ENCODE measurements at regions not wholly inside any gene's neighbourhood (a gene's known extent, or its start where the extent isn't known, plus 50 kb on each side); places are given as distances from the start of the nearest gene placed in this dataset.

DNA sequence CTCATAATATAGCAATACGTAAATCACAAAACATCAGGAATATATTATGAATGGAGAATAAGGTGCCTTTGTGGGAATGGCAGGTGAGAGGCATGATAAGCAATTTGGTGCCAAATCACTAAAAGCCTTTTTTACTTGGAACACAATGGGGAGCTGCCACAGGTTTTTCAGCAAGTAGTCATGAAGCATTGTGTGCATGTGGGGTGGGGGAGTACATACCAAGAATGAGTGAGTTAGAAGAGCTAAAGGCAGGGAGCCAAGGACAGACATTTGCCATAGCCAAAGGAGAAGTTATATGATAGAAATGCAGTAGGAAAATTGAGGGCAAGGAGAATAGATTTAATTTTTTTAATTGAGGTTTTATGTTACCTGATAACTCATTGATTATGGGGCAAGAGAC, 445.0 kb upstream of the SMC2 start:
- Histone ChIP-seq H3K4me3 (ENCODE audit: control insufficient read depth in 2 of 3, extremely low read depth in 1 of 3, insufficient read depth in 2 of 3, low read depth in 1 of 3, low read length in 3 of 3) (no peak overlapping the region), H3K27me3 (ENCODE audit: control insufficient read depth, extremely low read depth, insufficient read depth, low read length) (no peaks in the 10 kb centered on the region), H3K9me3 (ENCODE audit: control insufficient read depth, low read depth, low read length) (no peaks in the 10 kb centered on the region), H3K79me2 (ENCODE audit: control insufficient read depth, insufficient read depth, low read length) (no peaks in the 10 kb centered on the region), H3K9me1 (ENCODE audit: control insufficient read depth, extremely low read depth, insufficient read depth, low read length) (no peaks in the 10 kb centered on the region), H3K9ac (ENCODE audit: control insufficient read depth, extremely low read depth, insufficient read depth, low read length) (no peak overlapping the region), H3K4me2 (ENCODE audit: control insufficient read depth, extremely low read depth, insufficient read depth, low read depth, low read length) (no peak overlapping the region), H3K4me1 (ENCODE audit: control insufficient read depth, extremely low read depth, insufficient read depth, low read length) (no peaks in the 10 kb centered on the region), H3K27ac (ENCODE audit: control insufficient read depth, insufficient read depth, low read length) (no peak overlapping the region), H2AFZ (ENCODE audit: control insufficient read depth, low read length) (no peak overlapping the region), H3K36me3 (ENCODE audit: control insufficient read depth in 2 of 2, extremely low read depth in 1 of 2, insufficient read depth in 2 of 2, low read length in 2 of 2) (no peaks in the 10 kb centered on the region), H4K20me1 (ENCODE audit: control insufficient read depth, extremely low read depth, insufficient read depth, low read length) (no peaks in the 10 kb centered on the region)
- no peak for DNase-seq (ENCODE audit: low read depth, low spot score)
- dilution Hi-C loops (cut with MboI; ENCODE audit: extremely low pct_ligation_motif_present, low sequenced_read_pairs) = no loop called here
- no peak for FAIRE-seq
- no peak for TF ChIP-seq EZH2 (IDR thresholded peaks at IDR 0.05; ENCODE audit: low read length)
- TF ChIP-seq, protein P1, sequence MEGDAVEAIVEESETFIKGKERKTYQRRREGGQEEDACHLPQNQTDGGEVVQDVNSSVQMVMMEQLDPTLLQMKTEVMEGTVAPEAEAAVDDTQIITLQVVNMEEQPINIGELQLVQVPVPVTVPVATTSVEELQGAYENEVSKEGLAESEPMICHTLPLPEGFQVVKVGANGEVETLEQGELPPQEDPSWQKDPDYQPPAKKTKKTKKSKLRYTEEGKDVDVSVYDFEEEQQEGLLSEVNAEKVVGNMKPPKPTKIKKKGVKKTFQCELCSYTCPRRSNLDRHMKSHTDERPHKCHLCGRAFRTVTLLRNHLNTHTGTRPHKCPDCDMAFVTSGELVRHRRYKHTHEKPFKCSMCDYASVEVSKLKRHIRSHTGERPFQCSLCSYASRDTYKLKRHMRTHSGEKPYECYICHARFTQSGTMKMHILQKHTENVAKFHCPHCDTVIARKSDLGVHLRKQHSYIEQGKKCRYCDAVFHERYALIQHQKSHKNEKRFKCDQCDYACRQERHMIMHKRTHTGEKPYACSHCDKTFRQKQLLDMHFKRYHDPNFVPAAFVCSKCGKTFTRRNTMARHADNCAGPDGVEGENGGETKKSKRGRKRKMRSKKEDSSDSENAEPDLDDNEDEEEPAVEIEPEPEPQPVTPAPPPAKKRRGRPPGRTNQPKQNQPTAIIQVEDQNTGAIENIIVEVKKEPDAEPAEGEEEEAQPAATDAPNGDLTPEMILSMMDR (optimal IDR thresholded peaks at IDR 0.05 in 1 of 3, IDR thresholded peaks at IDR 0.05 in 1 of 3, conservative IDR thresholded peaks at IDR 0.05 in 1 of 3; ENCODE audit: extremely low read depth in 1 of 3, insufficient read depth in 2 of 3, low read length in 3 of 3) = no peak

DNA sequence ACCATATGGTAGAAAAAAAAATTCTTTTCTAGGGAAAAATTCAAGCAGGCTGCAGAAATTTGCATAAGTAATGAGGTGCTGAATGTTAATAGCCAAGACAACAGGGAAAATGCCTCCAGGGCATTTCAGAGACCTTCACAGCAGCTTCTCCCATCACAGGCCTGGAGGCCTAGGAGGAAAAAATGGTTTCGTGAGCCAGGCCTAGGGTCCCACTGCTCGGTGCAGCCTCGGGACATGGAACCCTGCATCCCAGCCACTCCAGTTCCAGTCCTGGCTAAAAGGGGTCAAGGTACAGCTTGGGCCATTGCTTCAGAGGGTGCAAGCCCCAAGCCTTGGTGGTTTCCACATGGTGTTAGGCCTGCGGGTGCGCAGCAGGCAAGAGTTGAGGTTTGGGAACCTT, 436.0 kb upstream of the SMC2 start:
- FAIRE-seq (no peak), DNase-seq (ENCODE audit: low read depth, low spot score) (no peak)
- TF ChIP-seq, protein P1 (optimal IDR thresholded peaks at IDR 0.05 in 1 of 3, IDR thresholded peaks at IDR 0.05 in 1 of 3, conservative IDR thresholded peaks at IDR 0.05 in 1 of 3; ENCODE audit: extremely low read depth in 1 of 3, insufficient read depth in 2 of 3, low read length in 3 of 3) = no peak
- no peak for TF ChIP-seq EZH2 (IDR thresholded peaks at IDR 0.05; ENCODE audit: low read length)
- Histone ChIP-seq H3K79me2 (ENCODE audit: control insufficient read depth, insufficient read depth, low read length) (no peaks in the 10 kb centered on the region), H3K36me3 (ENCODE audit: control insufficient read depth in 2 of 2, extremely low read depth in 1 of 2, insufficient read depth in 2 of 2, low read length in 2 of 2) (no peaks in the 10 kb centered on the region), H3K4me1 (ENCODE audit: control insufficient read depth, extremely low read depth, insufficient read depth, low read length) (no peaks in the 10 kb centered on the region), H3K9ac (ENCODE audit: control insufficient read depth, extremely low read depth, insufficient read depth, low read length) (no peak overlapping the region), H3K4me3 (ENCODE audit: control insufficient read depth in 2 of 3, extremely low read depth in 1 of 3, insufficient read depth in 2 of 3, low read depth in 1 of 3, low read length in 3 of 3) (no peak overlapping the region), H3K9me1 (ENCODE audit: control insufficient read depth, extremely low read depth, insufficient read depth, low read length) (no peaks in the 10 kb centered on the region), H3K4me2 (ENCODE audit: control insufficient read depth, extremely low read depth, insufficient read depth, low read depth, low read length) (no peak overlapping the region), H3K27me3 (ENCODE audit: control insufficient read depth, extremely low read depth, insufficient read depth, low read length) (no peaks in the 10 kb centered on the region), H2AFZ (ENCODE audit: control insufficient read depth, low read length) (no peak overlapping the region), H4K20me1 (ENCODE audit: control insufficient read depth, extremely low read depth, insufficient read depth, low read length) (no peaks in the 10 kb centered on the region), H3K27ac (ENCODE audit: control insufficient read depth, insufficient read depth, low read length) (no peak overlapping the region), H3K9me3 (ENCODE audit: control insufficient read depth, low read depth, low read length) (no peaks in the 10 kb centered on the region)
- dilution Hi-C loops (cut with MboI; ENCODE audit: extremely low pct_ligation_motif_present, low sequenced_read_pairs) = no loop called here

Measured in keratinocyte (primary cell).